ENCODE measurements at regions not wholly inside any gene's neighbourhood (a gene's known extent, or its start where the extent isn't known, plus 50 kb on each side); places are given as distances from the start of the nearest gene placed in this dataset.

DNA sequence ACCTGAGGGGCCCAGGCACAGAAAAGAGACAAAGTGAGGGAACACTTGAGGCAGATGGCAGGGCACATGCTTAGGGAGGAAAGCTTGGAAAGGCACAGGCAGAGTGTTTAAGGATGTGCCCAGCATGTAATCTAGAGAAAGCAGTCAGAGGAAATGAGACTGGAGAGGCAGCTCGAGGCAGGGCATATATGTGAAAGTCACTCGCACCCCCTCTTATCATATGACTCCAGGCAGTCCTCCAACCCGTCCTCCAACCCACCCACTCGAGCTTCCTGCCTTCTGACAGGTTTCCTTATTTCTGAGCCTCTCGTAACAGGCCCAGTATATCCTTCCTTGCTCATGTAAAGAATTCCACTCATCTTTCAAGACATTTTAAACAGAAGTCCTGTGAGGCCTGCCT, 294.0 kb downstream of the SOX2 start:
- TF ChIP-seq EZH2 (IDR thresholded peaks at IDR 0.05; ENCODE audit: borderline replicate concordance, low read length), result no peak
- TF ChIP-seq, protein P1, sequence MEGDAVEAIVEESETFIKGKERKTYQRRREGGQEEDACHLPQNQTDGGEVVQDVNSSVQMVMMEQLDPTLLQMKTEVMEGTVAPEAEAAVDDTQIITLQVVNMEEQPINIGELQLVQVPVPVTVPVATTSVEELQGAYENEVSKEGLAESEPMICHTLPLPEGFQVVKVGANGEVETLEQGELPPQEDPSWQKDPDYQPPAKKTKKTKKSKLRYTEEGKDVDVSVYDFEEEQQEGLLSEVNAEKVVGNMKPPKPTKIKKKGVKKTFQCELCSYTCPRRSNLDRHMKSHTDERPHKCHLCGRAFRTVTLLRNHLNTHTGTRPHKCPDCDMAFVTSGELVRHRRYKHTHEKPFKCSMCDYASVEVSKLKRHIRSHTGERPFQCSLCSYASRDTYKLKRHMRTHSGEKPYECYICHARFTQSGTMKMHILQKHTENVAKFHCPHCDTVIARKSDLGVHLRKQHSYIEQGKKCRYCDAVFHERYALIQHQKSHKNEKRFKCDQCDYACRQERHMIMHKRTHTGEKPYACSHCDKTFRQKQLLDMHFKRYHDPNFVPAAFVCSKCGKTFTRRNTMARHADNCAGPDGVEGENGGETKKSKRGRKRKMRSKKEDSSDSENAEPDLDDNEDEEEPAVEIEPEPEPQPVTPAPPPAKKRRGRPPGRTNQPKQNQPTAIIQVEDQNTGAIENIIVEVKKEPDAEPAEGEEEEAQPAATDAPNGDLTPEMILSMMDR (IDR thresholded peaks at IDR 0.05; ENCODE audit: low read length), result no peak

All from OCI-LY1 (cell line).